H1 (cell line): ENCODE measurements at regions not wholly inside any gene's neighbourhood (a gene's known extent, or its start where the extent isn't known, plus 50 kb on each side); places are given as distances from the start of the nearest gene placed in this dataset.

ENCODE experiments used
- RFX5 ChIP-seq: IDR thresholded peaks from 2 replicates; pipeline ENCODE4 v1.6.1; 2011; ENCODE audit warnings: low read depth, low read length, improper control_type of control experiment, borderline replicate concordance
- SIX5 ChIP-seq: IDR thresholded peaks from 2 replicates; pipeline ENCODE4 v1.6.1; 2011; ENCODE audit warnings: mild to moderate bottlenecking, low read depth, low read length
- ZNF274 ChIP-seq: IDR thresholded peaks from 2 replicates; pipeline ENCODE4 v1.7.0; 2012; ENCODE audit warnings: low read length, borderline replicate concordance; ENCODE audit errors: extremely low read depth
- TF ChIP-seq, protein P1 (sequence below): IDR thresholded peaks from 2 replicates; pipeline ENCODE4 v1.6.1; 2012; ENCODE audit warnings: inconsistent platforms

GRCh38 chr5:121533814-121534213 lies 317.9 kb upstream of the FTMT start (continued):
- TF ChIP-seq ZNF274, result no peak
- TF ChIP-seq SIX5, result no peak
- no peak for TF ChIP-seq RFX5
- TF ChIP-seq, protein P1, sequence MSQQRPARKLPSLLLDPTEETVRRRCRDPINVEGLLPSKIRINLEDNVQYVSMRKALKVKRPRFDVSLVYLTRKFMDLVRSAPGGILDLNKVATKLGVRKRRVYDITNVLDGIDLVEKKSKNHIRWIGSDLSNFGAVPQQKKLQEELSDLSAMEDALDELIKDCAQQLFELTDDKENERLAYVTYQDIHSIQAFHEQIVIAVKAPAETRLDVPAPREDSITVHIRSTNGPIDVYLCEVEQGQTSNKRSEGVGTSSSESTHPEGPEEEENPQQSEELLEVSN, result no peak
- TF ChIP-seq, all 59 proteins: peak for 0
